ENCODE measurements at regions not wholly inside any gene's neighbourhood (a gene's known extent, or its start where the extent isn't known, plus 50 kb on each side); places are given as distances from the start of the nearest gene placed in this dataset.
"Not testable (repeated sequence)": the region's sequence is repeated elsewhere in the genome, so short reads cannot be mapped to it uniquely, and the experiment has no call there.

DNA sequence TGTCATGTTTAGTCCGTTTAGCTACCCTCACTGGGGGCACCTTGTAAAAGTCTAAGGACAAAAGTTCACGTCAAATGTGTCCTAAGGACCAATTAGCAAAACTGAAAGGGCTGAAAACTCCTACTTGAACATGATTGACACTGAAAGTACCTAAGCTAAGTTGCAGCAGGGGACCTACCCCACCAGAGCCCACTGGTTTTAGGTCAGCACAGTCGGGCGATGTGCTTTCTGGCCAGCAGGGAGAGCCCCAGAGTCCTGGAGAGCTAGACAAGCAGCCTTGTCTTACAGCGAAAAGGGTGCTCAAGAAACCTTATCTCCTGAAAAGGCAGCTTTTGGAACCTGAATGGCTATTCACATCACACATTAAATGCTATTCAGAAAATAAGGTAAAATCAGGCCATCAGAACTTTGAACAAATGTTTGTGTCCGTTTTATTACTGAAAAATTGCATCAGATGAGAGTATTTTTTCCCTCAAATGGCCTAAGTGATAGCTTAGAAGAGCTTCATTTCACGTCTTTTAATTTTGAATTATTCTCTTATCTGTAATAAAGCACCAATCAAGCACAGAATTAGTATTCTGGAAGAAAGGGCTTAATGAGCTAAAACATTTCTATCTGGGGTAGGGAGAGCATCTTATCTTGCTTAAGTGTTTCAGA lies 52.2 kb upstream of the MKI67 start:
- DNase-seq (ENCODE audit: low spot score), result no peak

DNA sequence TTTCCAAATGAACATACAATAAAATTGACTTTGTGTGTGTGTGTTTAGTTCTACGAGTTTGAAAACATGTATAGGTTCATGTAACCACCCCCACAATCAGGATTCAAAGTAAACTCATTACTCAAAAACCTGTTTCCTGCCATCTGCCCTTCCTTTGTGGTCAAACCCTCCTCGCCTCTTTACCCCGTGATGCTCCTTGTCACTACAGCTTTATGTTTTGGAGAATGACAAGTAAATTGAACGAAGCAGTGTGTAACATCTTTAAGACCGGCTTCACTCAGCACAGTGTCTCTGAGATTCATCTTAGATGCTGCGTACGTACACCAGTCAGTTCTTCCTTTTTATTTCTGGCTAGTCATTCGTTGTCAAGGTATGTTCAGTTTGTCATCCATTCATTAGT lies 54.6 kb upstream of the MKI67 start:
- no peak for DNase-seq (ENCODE audit: low spot score)

DNA sequence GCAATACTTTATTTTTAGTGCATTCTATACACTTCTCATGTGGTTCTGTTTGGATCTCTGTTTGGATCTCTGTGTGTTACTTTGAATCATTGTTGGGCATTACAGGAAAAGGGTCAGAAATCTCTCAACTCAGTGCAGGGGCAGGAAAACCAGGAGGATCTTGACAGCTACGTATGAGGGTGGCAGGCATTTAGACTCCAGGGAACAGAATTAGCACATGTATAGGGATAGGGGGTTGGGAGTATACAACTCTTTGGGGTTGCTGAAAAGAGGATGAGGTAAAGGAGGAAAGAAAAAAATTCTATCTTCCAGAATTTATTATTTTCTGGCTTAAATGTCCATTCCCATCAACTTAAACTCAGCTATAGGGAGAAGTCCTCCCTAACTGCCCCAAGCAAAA lies 59.4 kb upstream of the MKI67 start:
- no peak for DNase-seq (ENCODE audit: low spot score)

DNA sequence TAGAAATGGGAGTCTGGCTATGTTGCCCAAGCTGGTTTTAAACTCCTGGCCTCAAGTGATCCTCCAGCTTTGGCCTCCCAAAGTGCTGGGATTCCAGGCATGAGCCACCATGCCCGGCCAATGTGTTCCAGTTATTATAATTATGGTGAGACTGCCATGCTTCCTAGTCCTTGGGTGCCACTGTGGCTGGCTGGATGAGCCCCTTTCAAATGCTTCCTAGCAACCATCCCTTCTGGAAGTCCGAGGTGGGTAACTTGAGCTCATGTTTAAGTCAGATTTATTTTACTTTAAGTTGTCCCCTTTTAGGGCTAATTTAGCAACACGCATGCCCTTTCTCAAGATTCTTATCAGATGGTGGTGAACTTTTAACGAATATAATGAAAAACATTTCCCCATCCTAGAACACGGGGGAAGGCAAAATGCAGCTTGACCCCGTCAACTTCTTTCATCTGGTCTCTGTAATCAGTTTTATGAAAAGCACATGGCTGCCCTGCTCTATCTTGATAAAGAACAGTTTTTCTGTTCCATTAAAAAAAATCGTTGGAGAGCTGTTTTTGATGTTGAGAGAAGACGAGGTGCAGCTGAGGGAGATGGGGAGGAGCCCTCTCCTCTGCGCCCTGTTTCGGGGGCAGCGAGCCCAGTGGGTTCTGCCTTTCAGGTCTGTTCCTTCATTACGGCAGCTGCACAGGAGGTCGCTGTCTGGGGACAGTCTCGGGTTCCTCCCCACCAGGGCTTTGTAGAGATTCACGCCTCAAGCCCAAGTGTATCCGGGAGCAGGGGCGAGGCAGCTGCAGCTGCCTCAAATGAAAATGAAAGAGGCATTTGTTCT lies 61.0 kb upstream of the MKI67 start:
- no peak for DNase-seq (ENCODE audit: low spot score)

DNA sequence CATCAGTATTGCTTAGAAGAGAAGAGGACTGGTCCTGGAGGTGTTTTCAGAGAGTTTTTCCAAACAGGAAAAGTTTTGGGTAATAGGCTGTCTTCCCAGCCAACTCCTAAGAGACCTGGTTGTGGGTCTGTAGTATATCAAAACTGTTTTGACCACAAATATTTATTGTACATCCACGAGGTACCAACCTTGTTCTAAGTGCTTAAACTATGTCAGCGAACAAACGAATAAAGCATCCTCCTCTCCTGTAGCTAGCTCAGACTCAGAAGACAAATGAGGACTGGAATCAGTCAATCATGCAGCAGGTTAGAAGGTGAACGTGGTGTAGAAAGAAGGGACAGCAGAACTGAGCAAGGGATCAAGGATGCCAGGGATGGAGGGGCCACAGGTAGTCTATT lies 61.6 kb upstream of the MKI67 start:
- no peak for DNase-seq (ENCODE audit: low spot score)

DNA sequence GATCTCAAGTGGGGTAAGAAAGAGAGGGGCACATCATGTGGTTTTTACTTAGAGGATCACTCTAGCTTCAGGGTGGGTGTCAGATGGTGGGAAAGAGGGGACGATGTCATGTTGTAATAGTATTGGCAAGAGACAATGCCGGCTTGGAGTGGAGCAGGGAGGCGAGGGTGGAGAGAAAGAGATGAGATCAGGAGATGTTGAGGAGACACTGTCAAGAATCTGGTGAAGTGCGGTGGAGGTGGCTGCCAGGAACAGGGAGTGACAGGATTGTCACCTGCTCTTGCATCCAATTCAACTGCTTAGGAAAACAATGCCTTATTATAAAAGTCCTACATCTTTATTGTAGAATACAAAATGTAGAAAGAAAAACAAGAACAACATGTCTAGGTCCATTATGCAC lies 63.0 kb upstream of the MKI67 start:
- no peak for DNase-seq (ENCODE audit: low spot score)

DNA sequence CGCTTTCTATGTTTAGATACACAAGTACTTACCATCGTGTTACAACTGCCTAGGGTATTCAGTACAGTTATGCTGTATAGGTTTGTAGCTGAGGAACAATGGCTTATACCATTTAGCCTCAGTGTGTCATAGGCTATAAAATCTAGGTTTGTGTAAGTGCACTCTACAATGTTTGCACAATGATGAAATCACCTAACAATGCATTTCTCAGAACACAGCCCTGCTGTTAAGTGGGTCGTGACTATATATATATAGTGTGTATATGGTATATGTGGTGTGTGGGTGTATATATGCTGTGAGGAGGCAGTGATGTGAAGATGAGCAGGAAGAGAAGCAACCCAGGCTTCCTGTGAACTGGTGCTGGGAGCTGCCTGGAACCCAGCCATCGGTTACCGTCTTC lies 65.6 kb upstream of the MKI67 start:
- DNase-seq (ENCODE audit: low spot score), result no peak

DNA sequence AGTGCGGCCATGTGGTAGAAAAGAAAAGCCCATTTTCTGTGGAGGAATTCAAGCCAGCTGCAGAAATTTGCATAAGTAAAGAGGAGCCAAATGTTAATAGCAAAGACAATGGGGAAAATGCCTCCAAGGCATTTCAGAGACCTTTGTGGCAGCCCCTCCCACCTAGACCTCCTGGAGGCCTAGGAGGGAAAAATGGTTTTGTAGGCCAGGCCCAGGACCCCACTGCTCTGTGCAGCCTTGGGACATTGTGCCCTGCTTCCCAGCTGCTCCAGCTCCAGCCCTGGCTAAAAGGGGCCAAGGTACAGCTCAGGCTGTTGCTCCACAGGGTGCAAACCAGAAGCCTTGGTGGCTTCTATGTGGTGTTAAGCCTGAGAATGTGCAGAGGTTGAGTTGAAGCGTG lies 75.6 kb upstream of the MKI67 start:
- DNase-seq (ENCODE audit: low spot score), result not testable (repeated sequence)

DNA sequence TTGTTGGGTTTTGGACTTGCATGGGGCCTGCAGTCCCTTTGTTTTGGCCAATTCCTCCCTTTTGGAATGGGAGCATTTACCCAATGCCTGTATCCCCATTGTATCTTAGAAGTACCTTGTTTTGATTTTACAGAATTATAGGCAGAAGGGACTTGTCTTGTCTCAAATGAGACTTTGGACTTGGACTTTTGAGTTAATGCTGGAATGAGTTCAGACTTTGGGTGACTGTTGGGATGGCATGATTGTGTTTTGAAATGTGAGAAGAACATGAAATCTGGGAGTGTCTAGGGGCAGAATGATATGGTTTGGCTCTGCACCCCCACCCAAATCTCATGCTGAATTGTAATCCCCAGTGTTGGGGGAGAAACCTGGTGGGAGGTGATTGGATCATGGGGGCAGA lies 76.8 kb upstream of the MKI67 start:
- DNase-seq (ENCODE audit: low spot score), result no peak

DNA sequence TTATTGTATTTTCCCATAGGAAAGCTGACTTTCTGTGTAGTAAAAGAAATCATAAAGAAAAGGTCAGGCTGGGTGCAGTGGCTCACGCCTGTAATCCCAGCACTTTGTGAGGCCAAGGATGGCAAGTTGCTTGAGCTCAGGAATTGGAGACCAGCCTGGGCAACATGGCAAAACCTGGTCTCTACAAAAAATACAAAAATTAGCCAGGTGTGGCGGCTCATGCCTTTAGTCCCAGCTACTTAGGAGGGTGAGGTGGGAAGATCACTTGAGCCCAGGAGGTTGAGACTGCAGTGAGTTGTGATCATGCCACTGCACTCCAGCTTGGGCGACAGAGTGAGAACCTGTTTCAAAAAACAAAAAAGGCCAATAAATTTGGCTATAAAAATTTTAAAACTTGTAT lies 79.4 kb upstream of the MKI67 start:
- not testable (repeated sequence) for DNase-seq (ENCODE audit: low spot score)

DNA sequence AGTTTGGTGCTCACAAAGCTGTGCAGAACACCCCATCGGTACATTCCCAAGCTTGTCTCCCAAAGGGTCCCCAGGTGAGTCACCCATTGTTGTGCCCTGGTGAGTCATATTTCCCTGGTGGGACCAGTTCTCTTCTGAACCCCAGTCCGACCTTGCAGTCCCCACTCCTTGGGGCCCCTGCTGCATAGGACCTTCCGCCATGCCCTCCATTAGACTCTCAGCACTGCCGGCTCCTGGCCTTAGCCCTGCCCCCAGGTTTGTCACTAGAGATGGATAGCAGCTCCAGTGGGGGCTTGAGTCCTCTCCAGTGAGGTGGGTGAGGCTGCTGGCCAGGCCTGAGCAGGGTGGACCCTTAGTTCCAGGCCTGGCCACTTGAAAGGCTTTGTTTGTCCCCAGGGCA lies 80.5 kb upstream of the MKI67 start:
- no peak for DNase-seq (ENCODE audit: low spot score)

DNA sequence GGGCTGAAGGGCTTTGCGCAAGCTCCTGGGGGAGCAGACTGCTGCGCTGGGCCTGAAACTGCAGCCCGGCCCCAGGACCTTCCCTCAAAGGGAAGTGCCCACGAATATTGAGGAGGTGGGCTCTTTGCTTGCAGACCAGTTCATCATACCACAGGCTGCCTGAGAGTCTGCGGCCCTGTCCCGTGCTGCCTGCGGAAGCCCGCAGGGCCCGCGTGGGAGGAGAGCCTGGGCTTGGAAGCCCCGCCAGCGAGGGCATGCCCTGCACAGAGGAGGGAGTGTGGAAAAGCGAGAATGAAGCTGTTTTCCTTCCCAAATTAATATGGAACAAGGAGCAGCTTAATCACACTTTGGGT lies 83.6 kb upstream of the MKI67 start:
- DNase-seq (ENCODE audit: low spot score), result no peak

DNA sequence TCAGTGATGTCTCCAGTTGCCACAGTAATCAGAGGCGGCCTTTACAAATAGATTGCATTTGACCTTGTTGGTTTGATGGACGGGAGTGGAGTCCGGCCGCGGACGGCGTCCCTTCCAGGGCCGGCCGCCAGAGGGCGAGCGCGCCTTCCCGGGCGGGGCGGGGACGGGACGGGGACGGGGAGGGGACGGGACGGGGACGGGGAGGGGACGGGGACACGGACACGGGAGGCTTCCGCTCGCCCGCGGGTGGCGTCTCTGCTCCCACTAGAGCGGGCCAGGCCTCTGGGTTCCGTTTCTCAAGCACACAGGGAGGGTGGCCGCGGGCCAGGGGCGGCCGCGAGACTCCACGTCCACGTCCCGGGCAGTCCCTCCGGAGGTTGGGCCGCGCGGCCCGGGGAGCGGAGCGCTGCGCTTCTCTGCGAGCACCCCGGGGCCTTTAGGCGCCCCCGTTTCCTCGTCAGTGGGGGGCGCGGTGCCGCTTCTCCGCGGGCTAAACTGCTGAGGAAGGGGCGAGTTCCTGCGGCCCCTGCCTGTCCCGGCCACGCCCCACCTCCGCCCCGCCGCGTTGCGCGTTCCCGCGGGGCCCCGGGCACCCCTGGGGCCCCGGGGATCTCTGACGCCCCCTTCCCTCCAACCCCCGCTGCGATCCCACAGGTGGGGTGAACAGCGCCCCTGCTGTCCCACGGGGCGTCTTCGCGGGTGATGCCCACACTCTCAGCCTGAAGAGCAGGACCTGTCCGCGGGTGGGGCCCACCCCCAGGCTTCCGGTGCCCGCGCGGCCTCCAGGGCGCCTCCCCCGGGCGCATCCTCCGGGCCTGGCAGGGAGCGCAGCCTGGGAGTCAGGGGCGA lies 84.2 kb upstream of the MKI67 start:
- DNase-seq (ENCODE audit: low spot score), result peak; percentile 30

DNA sequence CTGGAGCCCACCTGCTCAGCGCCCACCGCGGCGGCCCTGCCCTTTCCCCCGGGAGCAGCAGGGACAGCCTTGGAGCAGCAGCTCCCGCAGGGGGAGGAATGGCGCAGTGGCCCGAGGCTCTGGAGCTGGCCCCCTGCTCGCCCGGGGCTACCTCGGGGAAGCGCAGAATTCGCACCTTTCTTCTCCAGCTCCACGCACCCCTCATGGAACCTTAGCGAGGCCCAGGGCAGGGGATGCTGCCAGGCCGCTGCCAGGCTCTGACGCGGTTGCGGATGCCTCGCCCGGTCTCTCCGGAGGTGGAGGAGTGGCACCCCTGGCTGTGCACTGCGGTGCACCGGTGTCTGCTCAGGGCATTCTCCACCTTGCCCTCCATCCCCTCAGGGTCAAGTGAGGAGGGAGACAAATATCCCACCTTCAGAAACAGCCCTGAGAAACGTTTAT lies 84.9 kb upstream of the MKI67 start:
- DNase-seq (ENCODE audit: low spot score), result no peak

DNA sequence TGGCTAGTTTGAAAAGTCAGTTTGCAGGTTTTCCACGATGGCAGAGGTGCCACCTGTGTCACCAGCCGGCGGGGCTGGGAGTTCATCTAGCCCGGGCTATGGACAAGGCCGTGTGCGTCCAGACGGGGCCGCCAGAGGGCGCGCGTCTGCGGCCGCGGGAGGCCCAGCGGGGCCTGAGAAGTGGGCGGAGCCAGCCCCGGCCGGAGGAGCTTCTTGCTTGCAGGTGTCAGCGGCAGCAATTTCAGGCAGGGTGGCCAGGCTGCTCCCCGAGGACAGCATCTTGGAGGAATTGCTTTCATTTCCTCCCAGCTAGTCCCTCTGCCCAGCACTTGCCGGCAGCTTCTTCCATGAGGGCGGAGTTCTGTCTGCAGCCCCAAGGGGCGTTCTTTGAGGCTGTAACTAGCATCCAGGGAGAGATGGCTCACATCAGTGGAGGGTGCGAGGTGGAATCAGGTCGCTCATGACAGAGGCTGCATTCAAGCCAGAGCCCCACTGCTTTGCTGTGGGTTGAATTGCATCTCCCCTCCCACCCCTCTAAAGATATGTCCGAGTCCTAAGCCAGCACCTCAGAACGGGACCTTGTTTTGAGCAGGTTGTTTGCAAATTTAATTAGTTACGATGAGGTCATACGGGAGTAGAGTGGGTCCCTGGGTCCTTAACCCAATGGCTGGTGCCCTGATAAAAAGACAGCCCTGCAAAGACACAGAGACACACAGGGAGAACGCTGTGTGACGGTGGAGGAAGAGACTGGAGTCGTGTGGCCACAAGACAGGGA lies 85.9 kb upstream of the MKI67 start:
- DNase-seq (ENCODE audit: low spot score), result peak; percentile 79

DNA sequence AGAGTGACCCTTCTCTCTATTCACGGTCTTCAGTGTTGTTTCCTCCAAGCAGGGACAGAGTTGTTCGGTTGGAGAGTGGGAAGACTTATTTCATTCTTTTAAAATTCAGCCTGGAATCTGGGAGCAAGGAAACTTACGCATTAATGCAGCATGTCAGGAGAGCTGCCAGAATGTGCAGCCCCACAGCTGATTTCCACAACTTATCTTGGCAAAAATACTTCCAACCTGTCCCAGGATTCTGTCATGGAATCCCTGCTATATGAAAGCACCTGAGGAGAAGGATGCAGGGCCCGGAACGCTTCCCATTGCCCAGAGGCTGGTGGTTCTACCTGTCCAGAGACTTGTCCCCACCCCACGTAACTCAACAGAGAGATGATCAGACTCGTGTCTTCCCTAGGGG lies 86.9 kb upstream of the MKI67 start:
- DNase-seq (ENCODE audit: low spot score), result no peak

DNA sequence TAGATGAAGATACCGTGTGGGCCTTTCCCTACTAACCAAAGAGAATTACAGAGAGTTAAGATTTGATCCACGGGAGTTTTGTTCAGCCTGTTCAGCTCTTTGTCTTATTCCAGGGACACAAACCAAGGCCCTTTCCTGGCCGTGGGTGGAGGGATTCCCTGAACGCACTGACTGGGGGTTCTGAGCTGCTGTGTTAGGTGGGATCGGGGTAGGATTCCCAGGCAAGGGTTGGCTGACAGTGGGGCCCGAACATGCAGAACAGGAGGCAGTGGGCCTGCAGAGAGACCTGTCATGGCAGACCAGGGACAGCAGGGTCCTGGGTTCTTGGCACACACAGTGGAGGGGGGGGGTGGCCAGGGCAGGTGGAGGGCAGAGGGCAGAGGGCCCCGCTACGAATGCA lies 89.5 kb upstream of the MKI67 start:
- no peak for DNase-seq (ENCODE audit: low spot score)

DNA sequence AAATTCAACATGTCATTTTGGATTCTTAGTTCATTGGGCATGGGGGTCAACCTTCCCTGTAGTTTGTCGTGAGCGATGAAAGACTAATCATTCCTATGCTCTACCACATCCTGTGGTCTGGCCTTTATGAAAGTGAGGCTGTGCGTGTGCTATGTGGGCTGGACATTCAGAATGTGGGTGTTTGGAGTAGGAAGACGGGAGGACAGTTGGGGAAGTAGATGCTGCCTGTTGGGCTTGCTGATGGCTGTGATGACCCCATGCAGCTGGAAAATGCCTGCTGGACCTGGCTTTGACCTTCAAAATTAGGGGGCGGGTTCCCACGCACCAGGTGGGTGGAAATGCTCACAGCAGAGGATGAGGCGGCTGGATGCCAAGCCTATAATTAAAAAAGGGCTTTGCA lies 90.9 kb upstream of the MKI67 start:
- DNase-seq (ENCODE audit: low spot score), result no peak

DNA sequence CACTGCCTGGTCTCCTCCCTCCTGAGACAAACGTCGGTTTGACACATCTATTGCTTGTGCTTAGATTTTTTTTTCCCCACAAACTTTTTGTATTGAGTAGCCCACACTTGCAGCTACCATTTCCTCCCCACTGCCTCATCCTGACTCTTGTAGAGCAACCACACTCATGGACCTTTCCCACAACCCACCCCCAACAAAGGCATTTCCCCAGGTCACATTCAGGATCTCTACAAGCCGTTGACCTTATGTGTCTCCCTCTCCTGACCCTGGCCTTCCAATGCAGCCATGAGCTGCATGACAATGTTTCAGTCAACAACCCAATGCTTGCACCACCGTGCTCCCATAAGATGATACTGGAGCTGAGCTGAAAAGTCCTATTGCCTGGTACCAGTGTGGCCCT lies 91.9 kb upstream of the MKI67 start:
- DNase-seq (ENCODE audit: low spot score), result no peak

DNA sequence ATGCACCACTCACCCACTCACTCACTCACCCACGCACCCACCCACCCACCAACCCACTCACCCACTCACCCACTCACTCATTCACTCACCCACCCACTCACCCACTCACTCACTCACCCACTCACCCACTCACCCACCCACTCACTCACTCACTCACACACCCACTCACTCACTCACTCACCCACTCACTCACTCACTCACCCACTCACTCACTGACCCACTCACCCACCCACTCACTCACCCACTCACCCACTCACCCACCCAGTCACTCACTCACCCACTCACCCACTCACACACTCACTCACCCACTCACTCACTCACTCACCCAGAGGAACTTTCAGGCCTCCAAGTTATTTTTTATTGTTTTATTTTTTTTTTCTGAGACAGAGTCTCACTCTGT lies 93.1 kb upstream of the MKI67 start:
- no peak for DNase-seq (ENCODE audit: low spot score)

DNA sequence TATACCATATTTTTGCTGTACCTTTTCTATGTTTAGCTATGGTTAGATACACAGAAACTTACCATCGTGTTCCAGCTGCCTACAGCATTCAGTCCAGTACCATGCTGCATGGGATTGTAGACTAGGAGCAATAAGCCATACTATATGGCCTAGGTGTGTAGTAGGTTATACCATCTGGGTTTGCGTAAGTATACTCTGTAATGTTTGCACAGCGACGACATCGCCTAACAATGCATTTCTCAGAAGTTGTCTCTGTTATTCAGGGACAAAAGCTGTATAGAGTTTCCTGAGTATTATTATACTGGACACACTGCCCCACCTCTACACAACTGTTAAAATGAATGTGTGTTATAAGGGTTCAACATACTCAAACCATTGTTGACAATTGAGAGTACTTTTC lies 93.8 kb upstream of the MKI67 start:
- no peak for DNase-seq (ENCODE audit: low spot score)

DNA sequence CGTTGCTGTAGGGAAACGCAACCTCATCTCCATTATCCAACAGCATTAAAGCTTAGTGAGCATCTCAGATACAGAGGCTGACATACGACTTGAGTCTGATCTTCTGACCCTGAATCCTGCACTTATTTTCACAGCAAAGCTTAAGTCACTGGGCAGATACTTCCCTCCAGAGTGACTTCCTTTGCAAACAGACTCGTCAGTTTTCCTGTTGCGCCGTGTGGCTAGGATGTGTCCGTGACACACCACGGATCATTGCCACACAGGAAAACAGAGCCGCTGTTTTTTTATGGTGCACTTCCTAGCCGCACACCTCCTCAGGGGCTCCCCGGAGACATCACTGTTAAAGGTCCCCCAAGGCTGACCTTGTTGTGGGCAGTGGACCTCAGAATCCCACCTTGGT lies 94.9 kb upstream of the MKI67 start:
- no peak for DNase-seq (ENCODE audit: low spot score)

Measured in hematopoietic multipotent progenitor cell treated with erythropoietin and hydrocortisone succinate and interleukin-3 and kit ligand, for 17 days (in vitro differentiated cells).